GM23338 (cell line): ENCODE measurements at regions not wholly inside any gene's neighbourhood (a gene's known extent, or its start where the extent isn't known, plus 50 kb on each side); places are given as distances from the start of the nearest gene placed in this dataset.

ENCODE experiments used
- CTCF ChIP-seq, 2 experiments: fragments of 200-600 bp in 1 of 2; sonication (generic) in 1 of 2; conservative IDR thresholded peaks; 2 replicates each; pipeline versions ENCODE4 v1.5.1 to v1.6.1; 2016 to 2017; ENCODE audit warnings: antibody characterized with exemption in 2 of 2, low read depth in 2 of 2, mild to moderate bottlenecking in 2 of 2, moderate library complexity in 1 of 2
- EZH2 ChIP-seq: fragments of 200-600 bp; sonication (generic); IDR thresholded peaks from one replicate; pipeline ENCODE4 v1.8.0; 2017; ENCODE audit warnings: antibody characterized with exemption, mild to moderate bottlenecking, low read depth; ENCODE audit not compliant: unreplicated experiment
- POLR2AphosphoS5 ChIP-seq: IDR thresholded peaks from 2 replicates; pipeline ENCODE4 v1.6.1; 2016; ENCODE audit warnings: antibody characterized with exemption, low read depth
- REST ChIP-seq: IDR thresholded peaks from one replicate; pipeline ENCODE4 v1.6.1; 2018; ENCODE audit warnings: antibody characterized with exemption; ENCODE audit not compliant: unreplicated experiment

GRCh38 chr4:11070813-11071212 is 357.9 kb downstream of the HS3ST1 start:
- TF ChIP-seq POLR2AphosphoS5, result no peak
- TF ChIP-seq CTCF (conservative IDR thresholded peaks at IDR 0.05; ENCODE audit: low read depth in 2 of 2), result no peak
- TF ChIP-seq REST, result no peak
- TF ChIP-seq EZH2, result no peak
